GM20000 (cell line): ENCODE measurements at regions not wholly inside any gene's neighbourhood (a gene's known extent, or its start where the extent isn't known, plus 50 kb on each side); places are given as distances from the start of the nearest gene placed in this dataset.

Source experiments
- DNase-seq: peaks from one replicate; pipeline ENCODE4 v3.0.0; 2012; ENCODE audit warnings: low spot score
- TF ChIP-seq, protein P1 (sequence below): IDR thresholded peaks from 2 replicates; pipeline ENCODE4 v1.5.1; 2012; ENCODE audit warnings: mild to moderate bottlenecking, control low read depth; ENCODE audit errors: extremely low read depth, missing control alignments

DNA sequence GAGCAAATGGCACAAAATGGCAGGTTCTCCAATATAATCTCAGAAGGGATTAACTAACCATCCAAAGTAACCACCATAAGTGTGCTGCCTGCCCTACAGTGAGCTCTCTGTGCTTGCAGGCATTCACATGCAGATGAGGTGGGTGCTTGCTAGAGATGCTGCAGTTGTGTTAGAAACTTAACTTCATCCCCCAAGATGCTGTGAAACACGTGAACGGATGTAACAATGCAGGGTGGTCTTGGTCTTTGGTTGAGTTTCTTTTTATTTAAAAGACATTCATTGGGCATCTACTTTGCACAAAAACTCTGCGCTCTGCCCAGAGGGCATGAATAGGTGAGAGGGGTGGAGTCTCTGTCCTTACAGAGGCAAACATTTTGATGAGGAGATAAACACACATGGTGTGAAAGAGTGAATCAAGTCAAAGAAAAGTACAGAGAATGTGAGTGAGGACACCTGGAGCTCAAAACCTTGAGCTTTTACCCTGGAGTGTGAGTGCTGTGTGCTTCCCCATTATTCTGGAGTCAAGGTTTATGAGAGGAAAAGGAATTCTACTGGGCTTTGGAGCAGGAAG lies 143.9 kb upstream of the DAP start:
- TF ChIP-seq, protein P1, sequence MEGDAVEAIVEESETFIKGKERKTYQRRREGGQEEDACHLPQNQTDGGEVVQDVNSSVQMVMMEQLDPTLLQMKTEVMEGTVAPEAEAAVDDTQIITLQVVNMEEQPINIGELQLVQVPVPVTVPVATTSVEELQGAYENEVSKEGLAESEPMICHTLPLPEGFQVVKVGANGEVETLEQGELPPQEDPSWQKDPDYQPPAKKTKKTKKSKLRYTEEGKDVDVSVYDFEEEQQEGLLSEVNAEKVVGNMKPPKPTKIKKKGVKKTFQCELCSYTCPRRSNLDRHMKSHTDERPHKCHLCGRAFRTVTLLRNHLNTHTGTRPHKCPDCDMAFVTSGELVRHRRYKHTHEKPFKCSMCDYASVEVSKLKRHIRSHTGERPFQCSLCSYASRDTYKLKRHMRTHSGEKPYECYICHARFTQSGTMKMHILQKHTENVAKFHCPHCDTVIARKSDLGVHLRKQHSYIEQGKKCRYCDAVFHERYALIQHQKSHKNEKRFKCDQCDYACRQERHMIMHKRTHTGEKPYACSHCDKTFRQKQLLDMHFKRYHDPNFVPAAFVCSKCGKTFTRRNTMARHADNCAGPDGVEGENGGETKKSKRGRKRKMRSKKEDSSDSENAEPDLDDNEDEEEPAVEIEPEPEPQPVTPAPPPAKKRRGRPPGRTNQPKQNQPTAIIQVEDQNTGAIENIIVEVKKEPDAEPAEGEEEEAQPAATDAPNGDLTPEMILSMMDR, result no peak
- no peak for DNase-seq

DNA sequence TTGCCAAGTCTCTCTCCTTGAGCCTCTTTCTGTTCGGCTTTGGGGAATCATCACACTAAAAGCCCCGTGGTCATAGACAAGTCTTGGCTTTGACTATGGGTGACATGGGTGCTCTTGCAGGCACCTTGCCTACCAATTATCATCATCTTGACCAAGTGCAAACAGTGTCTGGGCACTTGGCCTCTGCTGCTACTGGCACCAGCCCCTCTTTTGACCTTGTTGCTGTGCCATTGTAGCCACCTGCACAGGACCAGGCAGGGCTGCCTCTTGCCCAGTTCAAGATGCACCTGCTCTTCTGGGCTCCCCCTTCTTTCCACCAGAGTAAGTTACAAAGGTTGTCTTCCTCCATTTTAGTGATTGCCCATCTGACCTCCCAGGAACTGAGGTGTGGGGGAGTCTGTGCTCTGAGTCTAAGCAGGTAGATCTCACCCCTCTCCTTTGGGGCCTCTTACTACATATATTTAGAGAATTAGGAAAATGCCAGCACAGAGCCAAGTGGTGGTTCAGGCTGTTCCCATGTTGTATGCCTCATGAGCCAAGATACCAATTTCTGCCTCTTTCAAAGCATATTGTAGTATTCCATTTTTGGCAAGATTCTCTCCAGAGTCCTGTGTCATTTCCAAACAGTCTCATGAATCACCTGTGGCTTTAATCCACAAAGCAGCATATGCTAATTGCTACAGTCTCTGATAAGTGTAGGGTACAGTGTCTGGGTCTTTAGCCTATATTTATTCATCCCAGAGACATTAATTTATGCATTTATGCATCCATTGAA lies 142.9 kb upstream of the DAP start:
- TF ChIP-seq, protein P1, result no peak
- no peak for DNase-seq

DNA sequence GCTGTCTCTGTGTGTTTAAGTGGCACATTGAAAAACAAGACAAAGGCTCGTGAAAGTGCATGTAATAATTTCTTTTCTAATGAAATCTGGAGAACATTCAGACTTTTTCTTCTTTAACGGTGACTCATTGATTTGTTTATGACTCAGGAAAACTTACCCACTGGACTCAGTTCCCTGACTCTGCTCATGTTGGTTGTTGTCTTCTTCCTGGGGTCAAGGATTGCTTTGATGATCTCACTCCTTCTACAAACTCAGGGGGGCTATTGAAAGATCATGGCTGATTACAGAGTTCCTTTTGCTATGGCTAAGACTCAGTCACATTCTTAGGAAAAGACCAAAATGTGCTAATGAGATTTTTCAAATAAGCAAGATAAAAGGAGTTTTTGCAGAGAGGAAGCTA lies 141.1 kb upstream of the DAP start:
- TF ChIP-seq, protein P1, result no peak
- no peak for DNase-seq

DNA sequence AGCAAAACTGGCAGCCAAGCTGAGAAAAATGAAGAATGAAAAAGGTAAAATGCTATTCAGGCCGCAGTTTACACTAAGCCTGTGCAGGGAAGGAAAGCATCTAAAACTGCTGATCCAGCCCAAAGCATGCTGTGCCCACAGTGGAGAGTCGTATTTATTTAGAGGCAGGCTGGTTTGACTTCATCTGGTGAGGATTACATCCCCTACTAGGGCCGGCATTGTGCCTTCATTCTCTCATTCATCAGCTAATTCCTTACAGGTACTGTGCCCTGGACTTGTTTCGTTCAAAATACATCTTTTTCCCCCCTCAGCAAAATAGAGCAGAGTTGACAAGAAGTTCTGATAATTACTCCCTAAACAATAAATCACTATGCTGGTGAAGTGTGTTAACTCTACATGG lies 137.5 kb upstream of the DAP start:
- TF ChIP-seq, protein P1, result no peak
- no peak for DNase-seq

DNA sequence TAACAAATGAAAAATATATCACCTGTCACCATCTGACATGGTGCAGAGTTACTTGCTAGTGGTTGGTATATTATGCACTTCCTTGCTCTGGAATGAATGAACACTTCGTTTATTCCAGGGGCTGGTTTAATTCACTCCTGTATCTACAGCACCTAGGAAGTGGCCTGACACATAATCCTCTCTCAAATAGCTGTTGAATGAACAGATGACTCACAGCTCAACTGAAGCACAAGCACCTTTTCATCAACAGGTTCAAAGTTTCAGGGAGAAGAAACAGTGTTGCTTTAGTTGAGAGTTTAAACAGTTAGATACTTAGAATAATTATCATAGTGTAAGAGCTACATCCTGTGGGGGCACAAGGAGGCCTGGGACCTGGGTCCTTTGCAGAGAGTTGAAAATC lies 135.0 kb upstream of the DAP start:
- TF ChIP-seq, protein P1, result no peak
- DNase-seq, result no peak

DNA sequence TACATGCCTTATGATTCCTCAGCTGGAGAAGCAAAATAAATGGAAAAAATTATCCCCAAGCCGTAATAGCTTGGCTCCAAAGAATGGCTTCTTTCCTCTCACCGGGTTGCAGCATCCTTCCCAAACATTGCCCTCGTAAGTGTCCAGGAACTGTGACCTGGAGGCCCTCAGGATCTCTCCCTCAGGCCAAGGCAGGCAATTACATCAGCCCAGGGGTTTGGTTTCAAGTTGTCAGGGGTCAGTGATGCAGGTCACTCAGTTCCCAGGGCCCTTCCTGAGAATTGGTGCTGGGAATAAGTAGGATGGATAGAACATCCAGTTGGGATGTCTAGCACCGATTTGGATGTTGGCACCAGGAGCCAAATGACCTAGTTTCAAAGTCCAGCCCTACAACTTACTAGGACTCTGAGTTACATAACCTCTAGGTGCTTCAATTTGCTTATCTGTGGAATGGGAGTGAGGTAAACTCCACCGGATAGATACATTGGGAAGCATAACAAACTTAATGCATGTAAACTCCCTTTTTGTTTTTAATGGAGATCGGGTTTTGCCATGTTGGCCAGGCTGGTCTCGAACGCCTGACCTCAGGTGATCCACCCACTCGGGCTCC lies 133.5 kb upstream of the DAP start:
- no peak for DNase-seq
- TF ChIP-seq, protein P1, result no peak

DNA sequence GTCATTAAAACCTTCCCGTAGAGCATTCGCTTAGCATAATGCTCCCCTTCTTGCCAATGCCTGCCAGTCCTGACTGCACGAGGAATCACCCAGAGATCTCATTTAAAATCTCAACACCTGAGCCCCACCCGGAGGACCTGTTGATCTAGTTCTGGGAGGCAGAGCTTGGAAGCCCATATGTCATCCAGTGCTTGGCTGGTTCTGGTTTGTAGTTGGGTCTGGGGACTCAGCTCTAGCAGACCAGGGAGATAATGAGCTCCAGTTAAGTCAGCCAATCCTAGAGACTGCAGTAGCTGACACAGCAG lies 131.8 kb upstream of the DAP start:
- no peak for DNase-seq
- TF ChIP-seq, protein P1, result no peak
